NCI-H526 (cell line): ENCODE measurements at regions not wholly inside any gene's neighbourhood (a gene's known extent, or its start where the extent isn't known, plus 50 kb on each side); places are given as distances from the start of the nearest gene placed in this dataset.
A peak's percentile ranks its signal among the peaks of the same experiment; 100 is the strongest.

Experiments
- DNase-seq, 2 experiments: peaks; one replicate each; lab custom pipeline; 2025; lab: John Stamatoyannopoulos, UW

- no peak for DNase-seq
Measured at GRCh38 chr22:48797731-48798130, 1029.9 kb downstream of the BRD1 start.

DNA sequence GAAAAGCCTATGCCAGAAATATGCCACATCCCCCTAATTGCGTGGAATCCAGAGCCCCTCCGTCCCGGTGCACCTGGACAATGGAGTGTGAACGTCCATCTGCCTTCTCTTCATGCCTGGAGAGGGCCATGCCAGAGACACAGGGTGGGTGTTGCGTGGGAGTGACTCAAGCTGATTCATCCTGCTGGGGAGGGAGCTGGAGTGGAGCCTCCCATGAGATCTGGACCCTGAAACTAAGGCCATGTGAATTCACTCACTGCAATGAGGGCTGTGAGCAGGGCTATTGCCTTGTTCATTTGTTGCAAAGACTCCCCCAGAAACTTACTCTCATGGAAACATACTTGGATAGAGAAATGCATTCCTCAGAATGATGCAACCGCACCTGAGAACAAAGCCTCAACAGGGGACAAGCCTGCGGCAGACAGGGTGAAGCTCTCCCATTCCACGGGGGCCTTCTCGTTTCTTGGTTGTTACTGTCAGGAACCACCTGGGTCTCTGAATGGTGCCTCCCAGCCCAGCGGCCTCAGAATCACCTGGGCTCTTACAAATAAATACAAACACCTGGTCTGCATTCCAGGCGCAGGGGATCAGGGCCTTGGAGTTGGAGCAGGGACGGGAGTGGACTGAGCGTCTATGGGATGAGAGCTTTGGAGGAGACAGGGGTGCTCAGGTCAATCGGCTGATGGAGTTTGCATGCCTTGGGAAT lies 1031.2 kb downstream of the BRD1 start:
- DNase-seq = no peak

- no peak for DNase-seq
Measured at GRCh38 chr22:48795664-48796063, 1032.0 kb downstream of the BRD1 start.

- DNase-seq = no peak
Measured at GRCh38 chr22:48794906-48795305, 1032.8 kb downstream of the BRD1 start.

DNA sequence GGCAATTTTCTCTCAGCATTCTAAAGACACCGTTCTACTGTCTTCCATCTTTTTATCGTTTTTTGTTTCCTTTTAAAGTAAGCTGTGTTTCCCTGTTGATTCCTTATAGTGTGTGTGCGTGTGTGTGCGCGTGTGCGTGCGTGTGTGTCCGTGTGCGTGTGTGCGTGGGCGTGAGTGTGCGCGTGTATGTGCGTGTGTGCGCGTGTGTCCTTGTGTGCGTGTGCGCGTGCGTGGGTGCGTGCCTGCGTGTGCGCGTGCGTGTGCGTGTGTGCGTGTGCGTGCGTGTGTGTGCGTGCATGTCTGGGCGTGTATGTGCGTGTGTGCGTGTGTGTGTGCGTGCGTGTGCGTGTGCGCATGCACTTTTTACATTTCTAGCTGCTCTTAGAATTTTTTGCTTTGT lies 1033.7 kb downstream of the BRD1 start:
- DNase-seq = no peak

DNA sequence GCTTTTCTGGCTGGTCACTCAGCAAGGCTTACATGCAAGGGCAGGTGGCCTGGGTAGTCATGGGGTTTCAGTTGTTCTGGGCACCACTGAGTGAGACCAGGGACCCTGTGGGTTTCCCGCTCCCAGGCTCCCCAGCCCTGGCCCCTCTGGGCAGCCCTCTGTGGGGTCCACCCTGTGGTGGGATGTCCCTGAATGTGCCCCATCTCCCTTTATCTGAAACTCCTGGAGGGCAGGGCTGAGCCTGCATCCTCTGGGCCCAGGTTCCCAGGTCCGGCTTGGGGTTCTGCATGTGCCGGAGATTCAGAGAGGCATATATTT lies 1041.0 kb downstream of the BRD1 start:
- DNase-seq = no peak

GRCh38 chr22:48785792-48786678 lies 1041.6 kb downstream of the BRD1 start:
- DNase-seq = no peak

DNA sequence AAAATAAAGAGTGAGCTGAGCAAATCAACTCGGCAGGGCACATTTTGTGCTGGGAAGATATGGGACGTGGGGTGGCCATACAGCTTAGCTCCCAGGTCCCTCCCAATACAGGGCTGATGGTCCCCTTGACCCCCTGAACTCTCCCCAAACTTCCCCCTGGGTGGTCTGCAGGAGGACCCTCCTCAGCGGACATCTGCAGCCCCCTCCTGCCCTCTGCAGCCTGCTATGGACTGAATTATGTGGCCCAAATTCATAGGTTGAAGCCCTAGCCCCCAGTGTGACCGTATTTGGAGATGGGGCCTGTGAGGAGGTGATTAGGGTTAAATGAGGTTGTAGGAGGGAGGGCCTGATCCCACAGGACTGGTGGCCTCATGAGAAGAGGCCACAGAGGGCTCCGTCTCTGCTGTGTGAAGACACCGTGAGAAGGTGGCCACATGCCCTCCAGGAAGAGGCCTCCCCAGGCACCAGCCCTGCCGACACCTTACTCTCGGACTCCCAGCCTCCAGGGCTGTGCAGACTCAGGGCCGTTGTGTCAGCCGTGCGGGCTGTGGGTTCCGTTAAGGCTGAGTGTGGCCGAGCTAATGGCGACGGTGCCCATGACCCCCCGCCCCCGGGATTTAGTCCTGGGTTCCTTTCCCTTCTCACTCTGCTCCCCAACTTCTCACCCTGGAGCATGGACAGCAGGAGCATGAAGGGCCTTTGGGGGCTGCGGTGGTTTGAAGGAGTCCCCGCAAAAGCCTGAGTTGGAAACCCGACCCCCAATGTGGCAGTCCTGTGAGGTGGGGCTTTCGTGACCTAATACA lies 1042.8 kb downstream of the BRD1 start:
- DNase-seq = no peak

- DNase-seq = no peak
Measured at GRCh38 chr22:48783821-48784266, 1043.8 kb downstream of the BRD1 start.

GRCh38 chr22:48782811-48783511 lies 1044.7 kb downstream of the BRD1 start:
- DNase-seq = peak in 1 of 2 experiments; percentile 51

- no peak for DNase-seq
Measured at GRCh38 chr22:48782326-48782725, 1045.3 kb downstream of the BRD1 start.

GRCh38 chr22:48781868-48782267 lies 1045.8 kb downstream of the BRD1 start:
- DNase-seq = no peak

DNA sequence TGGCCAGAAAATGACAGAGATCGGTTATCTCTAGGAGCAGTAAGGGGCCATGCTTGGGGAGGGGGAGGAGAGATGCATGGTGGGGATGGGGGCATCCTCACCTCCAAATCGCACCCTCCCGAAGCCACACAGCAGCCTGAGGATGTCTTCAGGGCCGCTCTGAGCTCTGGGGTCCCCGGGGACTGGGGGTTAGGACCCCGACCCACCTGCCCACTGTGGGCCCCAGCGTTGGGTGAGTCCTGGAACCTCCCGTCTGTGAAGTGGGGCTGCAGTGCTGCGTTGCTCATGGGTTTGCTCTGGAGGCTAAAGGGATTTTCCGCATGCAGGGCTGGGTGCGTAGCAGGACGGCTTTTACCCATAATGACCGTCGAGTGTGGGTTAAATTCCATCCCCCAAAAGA lies 1046.3 kb downstream of the BRD1 start:
- no peak for DNase-seq

- DNase-seq = no peak
Measured at GRCh38 chr22:48780597-48781277, 1046.9 kb downstream of the BRD1 start.

DNA sequence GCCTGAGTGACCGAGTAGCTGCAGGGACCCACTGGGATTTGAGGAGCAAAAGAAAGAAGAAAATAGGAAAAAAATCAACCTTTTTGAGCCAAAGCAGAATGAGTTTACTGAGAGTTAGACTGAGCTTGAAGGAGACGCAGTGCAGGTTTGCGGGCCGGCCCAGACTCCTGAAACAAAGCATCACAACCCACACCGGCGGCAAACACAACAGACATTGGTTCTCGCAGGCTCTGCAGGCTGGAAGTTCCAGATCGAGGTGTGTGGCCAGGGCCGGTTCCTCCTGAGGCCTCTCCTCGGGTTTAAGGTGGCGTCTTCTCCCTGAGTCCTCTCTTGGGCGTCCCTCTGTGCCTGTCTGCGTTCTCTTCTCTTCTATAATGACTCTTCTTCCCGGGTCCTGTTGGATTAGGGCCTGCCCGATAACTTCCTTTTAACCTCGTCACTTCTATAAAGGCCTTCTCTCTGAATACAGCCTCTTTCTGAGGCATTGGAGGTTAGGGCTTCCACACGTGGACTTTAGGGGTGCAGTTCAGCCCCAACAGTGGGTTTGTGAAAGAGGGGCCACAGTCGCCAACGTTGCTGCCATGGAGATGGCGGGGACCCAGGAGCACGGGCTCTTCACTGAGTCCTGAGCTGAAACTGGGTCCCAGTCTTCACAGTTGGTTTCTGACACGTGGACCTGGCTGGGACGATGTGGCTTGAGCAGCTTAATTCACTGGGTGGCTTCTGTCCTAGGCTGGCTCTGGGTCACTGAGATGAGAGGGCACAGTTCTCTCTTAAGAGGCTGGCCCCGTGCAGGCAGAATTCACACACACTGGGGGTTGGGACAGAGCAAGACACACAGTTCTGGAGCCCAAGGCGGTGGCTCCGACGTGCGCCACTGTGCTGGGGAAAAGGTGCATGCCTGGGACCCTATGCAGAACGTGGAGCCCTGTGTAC lies 1047.7 kb downstream of the BRD1 start:
- no peak for DNase-seq

DNA sequence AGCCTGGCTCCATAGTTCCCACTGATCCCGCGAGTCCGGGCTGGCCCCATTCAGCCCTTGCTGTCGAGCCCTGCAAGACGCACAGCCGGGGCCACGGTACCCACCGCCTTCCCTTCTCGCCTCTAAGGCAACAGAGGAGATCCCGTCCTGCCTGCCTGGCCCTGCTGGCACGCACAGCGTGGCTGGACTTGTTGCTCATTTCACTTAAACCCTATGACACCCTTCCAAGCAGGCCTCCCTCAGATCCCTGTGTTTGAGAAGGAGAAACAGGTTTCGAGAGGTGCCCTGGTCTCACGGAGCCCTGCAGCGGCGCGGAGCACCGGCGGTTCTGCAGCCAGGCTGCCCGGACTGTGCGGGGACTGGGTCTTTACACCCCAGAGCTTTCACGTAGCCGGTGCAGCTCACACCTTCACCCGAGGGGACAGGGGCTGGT lies 1048.4 kb downstream of the BRD1 start:
- DNase-seq = no peak

GRCh38 chr22:48778308-48779195 lies 1049.1 kb downstream of the BRD1 start:
- DNase-seq = no peak

- DNase-seq = no peak
Measured at GRCh38 chr22:48772286-48772907, 1055.3 kb downstream of the BRD1 start.

DNA sequence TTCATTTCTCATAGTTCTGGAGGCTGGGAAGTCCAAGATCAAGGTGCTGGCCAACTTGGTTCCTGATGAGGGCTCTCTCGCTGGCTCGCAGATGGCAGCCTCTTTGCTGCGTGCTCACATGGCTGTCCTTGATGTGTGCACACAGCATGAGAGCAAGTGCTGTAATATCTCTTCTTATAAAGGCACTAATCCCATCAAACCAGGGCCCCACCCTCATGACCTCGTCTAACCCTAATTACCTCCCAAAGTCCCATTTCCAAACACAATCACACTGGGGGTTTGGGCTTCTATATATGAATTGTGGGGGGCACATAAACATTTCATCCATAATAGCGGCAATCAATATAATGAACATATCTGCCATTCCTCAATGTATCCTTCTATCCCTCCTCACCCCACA lies 1062.1 kb downstream of the BRD1 start:
- DNase-seq = no peak
